GM04504 (cell line): ENCODE measurements at regions not wholly inside any gene's neighbourhood (a gene's known extent, or its start where the extent isn't known, plus 50 kb on each side); places are given as distances from the start of the nearest gene placed in this dataset.
"Not testable (repeated sequence)": the region's sequence is repeated elsewhere in the genome, so short reads cannot be mapped to it uniquely, and the experiment has no call there.

Experiments
- DNase-seq: peaks from one replicate; pipeline ENCODE4 v3.0.0-alpha.2; 2012; ENCODE audit warnings: low read depth

- no peak for DNase-seq
Measured at GRCh38 chr6:121020656-121021055, 313.6 kb downstream of the TBC1D32 start.

DNA sequence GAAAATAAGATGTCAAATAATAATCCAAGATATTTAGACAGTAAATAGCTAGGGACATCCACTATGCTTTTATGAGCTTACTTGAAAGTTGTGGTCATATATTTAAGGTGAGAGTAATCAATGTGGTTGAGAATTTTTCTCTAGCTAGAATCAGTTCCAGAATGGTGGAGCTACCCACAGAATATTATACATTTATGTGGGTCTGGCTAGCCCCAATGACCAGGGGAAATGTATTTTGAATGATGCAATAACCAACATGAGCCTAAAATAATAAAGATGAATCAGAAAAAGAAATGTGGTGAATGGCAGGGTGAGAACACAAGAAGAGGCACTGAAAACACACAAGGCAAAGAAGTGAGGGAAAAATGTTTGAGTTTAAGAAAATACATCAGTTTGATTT, 325.7 kb downstream of the TBC1D32 start:
- no peak for DNase-seq

DNA sequence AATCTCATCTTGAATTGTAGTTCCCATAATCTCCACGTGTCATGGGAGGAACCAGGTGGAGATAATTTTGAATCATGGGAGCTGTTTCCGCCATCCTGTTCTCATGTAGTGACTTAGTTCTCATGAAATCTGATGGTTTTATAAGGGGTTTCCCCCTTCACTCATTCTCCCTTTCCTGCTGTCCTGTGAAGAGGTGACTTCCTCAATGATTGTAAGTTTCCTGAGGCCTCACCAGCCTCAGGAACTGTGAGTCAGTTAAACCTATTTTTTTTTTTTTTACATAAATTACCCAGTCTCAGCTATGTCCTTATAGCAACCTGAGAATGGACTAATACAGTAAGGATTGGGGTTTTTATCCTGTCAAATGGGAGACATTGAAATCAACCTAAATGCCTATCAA, 328.3 kb downstream of the TBC1D32 start:
- no peak for DNase-seq

DNA sequence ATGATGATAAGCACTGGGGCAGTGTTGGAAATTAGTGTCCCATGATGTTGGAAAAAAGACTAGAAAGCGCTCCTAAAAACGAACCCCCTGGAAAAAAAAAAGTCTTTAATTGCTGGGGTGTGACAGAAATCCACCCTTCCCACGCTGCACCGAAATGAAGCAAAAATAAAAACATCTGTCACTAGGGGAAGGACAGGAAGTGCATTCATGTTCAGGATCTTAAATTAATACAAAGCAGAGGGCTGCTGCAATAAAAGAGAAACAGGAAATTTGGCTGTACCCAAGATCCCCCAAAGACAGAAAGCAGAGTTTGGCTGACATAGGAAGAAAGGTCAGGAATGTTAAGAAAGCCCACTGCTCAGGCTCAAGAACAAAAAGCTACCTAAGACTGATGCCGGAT, 333.9 kb downstream of the TBC1D32 start:
- DNase-seq, result no peak

DNA sequence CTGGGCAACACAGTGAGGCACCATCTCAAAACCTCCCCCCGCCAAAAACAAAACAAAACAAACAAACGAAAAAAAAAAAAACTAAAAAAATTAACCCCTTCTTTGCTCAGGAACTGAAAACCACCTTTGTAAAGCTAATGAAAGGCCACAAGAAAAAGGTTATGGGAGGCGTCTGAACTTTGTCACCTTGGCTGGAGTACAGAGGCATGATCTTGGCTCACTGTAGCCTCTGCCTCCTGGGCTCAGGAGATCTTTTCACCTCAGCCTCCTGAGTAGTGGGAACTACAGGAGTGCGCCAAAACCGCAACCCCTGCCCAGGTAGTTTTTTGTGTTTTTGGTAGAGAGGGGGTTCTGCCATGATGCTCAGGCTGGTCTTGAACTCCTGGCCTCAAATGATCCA, 337.9 kb downstream of the TBC1D32 start:
- no peak for DNase-seq

- no peak for DNase-seq
Measured at GRCh38 chr6:120994573-120994967, 339.7 kb downstream of the TBC1D32 start.

DNA sequence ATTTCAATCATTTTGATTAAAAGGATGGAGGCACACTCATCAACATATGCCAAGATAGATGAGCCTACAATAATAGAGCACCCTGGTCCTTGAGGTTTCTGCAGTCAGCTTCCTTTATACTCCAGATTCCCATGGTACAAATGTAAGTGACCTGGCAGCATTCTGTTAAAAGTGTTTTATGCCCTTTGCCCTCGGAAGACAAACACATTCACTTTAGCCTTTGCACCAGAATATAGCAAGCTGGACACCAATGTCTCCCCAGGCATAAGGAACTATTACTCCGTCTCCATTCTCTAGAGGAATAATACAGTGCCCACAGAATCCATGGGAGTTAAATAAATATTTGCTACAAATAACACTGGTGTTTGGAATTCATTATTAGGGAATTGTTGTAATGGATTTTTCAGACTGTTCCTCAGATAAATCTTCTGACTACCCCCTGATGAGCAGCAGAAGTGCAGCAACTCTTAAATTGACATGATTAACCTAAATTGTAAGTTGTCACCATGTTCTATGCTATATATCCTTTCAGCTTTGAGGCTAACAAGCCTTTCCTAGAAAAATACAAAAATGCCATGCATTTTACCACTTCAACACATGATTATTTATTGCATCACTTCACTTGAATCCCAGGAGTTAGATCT, 340.2 kb downstream of the TBC1D32 start:
- no peak for DNase-seq

DNA sequence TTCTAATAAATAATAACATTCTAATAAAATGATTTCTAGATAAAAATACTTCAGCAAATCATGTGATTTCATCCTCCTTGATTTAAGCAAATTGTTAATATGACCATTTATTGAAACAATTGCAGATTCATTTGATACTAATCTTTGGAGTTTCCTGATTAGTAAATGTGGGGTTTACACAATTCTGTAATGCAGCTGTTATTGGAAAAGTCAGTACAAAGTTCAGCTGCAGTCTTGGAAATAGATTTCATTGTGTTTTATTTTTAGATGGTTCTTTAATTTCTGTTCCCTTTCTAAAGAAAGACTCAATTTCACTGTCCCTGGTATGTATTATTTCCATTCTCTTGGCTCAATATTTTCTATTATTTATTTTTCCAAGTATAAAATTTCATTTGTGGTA, 342.0 kb downstream of the TBC1D32 start:
- DNase-seq, result no peak

- no peak for DNase-seq
Measured at GRCh38 chr6:120990866-120991265, 343.4 kb downstream of the TBC1D32 start.

- DNase-seq, result no peak
Measured at GRCh38 chr6:120981835-120982234, 352.4 kb downstream of the TBC1D32 start.

- no peak for DNase-seq
Measured at GRCh38 chr6:120966321-120966720, 368.0 kb downstream of the TBC1D32 start.

DNA sequence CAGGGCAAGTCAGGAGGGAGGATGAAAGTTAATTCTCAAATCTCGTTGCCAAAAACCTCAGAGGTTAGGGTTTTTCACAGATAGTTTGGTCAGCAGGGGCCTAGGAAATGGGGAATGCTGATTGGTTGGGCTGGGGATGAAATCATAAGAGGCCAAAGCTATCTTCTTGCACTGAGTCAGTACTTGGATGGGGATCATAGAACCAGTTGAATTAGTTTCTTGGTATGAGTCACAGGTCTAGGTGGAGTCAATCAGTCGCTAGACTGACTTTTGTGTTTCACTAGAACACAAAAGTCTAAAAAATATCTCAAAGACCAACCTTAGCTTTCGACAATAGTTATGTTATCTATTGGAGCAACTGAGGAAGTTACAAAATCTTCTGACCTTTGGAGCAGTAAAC, 368.5 kb downstream of the TBC1D32 start:
- DNase-seq, result no peak

DNA sequence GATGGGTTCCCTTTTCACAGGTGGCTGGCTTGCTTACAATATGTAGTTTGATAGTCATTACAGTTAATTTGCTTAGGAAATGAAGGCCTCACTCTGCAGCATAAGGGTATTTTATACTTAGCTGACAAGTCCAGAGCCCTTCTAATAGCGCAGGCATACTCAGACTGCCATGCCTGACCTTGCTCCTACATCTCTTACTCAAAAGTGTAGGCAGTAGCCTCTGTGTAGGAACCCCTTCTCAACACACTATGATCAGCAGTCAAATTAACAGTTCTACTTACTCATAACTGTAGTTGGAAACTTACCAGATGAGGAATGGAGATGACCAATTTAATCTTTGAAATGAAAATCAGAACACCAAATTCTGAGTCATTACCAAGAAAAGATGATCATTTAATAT, 373.5 kb downstream of the TBC1D32 start:
- DNase-seq, result no peak

DNA sequence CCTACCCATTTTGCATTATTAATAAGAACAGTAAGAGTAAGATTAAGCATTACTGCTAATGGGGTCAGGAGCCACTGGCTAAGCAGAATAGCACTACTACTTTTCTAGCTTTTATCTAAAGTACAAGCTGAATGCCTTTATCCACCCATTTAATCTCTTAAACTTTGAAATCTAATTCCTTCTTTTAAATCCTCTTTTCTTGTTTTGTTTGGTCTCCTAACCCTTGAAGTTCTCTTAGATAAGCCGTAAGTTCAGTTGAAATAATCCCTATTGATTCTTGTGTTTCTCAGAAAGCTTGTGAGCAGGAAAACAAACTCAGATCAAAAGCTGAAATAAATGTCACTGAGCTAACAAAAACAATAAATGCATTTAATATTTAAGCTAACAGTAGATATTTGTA, 380.2 kb downstream of the TBC1D32 start:
- DNase-seq, result no peak

- no peak for DNase-seq
Measured at GRCh38 chr6:120951258-120951657, 383.0 kb downstream of the TBC1D32 start.

GRCh38 chr6:120947111-120947510, 387.2 kb downstream of the TBC1D32 start:
- DNase-seq, result no peak

GRCh38 chr6:120945905-120946594, 388.2 kb downstream of the TBC1D32 start:
- DNase-seq, result no peak

DNA sequence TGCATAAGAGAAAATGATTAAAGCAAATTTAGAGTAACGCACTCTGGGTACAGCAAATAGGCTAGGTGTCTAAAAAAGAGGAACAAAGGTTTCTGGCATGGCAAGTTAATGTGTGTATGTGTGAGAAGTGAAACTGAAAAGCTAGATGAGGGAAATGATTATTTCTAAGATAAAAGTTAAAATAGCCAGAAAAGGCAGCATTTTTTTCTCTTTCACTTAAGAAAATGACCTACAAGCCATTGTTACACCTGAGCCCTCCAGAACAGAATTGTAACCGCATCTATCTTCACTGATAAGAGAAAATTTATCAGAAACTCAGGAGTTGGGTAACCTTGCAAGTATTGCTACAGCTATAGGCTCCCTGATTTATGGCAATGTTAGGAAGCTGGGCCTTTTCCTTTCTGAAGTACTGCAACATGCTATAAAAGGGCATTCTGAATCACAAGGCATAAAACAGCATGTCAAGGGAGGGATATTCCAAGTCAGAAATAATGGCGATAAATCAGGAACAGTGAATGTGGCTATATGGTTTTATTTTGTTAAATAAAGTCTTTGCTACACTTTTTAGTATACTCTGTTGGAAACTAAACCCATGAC, 395.3 kb downstream of the TBC1D32 start:
- no peak for DNase-seq

DNA sequence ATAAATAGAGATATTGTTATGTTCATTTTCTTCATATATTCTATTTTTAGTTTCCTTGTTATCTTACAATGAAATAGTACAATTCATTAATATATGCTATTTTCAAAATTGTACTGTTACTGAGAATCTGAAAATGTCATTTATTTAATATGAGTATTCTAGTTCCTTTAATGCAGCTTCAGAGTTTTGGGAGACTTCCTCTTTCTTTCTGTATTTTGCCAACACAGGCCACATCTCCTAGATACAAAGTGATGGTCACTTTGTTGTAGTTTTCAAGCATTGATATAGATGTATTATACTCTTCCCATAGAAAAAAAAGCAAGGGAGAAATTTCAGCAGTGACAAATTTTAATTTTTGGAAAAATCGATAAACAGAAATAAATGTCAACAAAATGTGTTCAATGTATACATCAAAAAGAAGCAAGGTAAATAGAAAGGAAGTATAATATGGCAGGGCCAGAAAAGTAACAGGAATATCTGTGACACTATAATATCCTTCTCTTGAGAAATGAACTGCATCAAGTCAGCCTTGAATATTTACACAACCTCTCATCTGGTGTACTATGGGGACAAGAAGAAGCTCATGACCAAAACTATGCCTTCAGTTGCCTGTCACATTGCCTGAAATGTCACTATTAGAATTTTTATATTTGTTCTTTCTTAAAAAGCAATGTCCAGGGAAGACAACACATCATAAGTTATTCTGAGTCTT, 396.0 kb downstream of the TBC1D32 start:
- no peak for DNase-seq

GRCh38 chr6:120935908-120936307, 398.4 kb downstream of the TBC1D32 start:
- DNase-seq, result no peak

- no peak for DNase-seq
Measured at GRCh38 chr6:120935016-120935415, 399.3 kb downstream of the TBC1D32 start.

DNA sequence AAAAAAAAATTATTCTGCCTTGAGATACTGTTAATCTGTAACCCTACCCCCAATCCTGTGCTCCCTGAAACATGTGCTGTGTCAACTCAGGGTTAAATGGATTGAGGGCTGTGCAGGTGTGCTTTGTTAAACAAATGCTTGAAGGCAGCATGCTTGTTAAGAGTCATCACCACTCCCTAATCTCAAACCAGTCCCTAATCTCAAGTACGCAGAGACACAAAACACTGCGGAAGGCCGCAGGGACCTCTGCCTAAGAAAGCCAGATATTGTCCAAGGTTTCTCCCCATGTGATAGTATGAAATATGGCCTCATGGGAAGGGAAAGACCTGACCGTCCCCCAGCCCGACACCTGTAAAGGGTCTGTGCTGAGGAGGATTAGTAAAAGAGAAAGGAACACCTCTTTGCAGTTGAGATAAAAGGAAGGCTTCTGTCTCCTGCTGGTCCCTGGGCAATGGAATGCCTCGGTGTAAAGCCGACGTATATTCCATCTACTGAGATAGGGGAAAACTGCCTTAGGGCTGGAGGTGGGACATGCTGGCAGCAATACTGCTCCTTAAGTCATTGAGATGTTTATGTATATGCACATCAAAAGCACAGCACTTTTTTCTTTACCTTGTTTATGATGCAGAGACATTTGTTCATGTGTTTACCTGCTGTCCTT, 402.6 kb downstream of the TBC1D32 start:
- DNase-seq, result not testable (repeated sequence)
